T47D (cell line): ENCODE measurements at regions not wholly inside any gene's neighbourhood (a gene's known extent, or its start where the extent isn't known, plus 50 kb on each side); places are given as distances from the start of the nearest gene placed in this dataset.

Experiments used
- DNase-seq, 2 experiments: peaks; one replicate each; pipeline versions ENCODE4 v3.0.0 to v3.0.0-alpha.2; 2011 to 2012; ENCODE audit warnings: low read depth in 1 of 2, low spot score in 1 of 2
- JUND ChIP-seq: IDR thresholded peaks from 2 replicates; pipeline ENCODE4 v1.6.1; 2012; ENCODE audit warnings: low read depth
- in situ Hi-C: cut with HindIII; loops from 2 replicates; pipeline ENCODE4 v1.10.0; 2016; ENCODE audit warnings: low sequenced_read_pairs, low pct_unique_long_range_greater_than_20kb

- DNase-seq = no peak
- in situ Hi-C loops = no loop called here
- TF ChIP-seq JUND = no peak
Measured at GRCh38 chr17:83176623-83177583, 97.5 kb downstream of the METRNL start.

- in situ Hi-C loops = no loop called here
Measured at GRCh38 chr17:83177611-83178532, 98.5 kb downstream of the METRNL start.

GRCh38 chr17:83178533-83179304 is 99.3 kb downstream of the METRNL start:
- in situ Hi-C loops = no loop called here
- TF ChIP-seq JUND = no peak
- DNase-seq = no peak

More at GRCh38 chr17:83177611-83178532, 98.5 kb downstream of the METRNL start:
- TF ChIP-seq JUND = no peak
- DNase-seq = no peak

GRCh38 chr17:83179374-83179773 is 100.0 kb downstream of the METRNL start:
- in situ Hi-C loops = no loop called here
- DNase-seq = no peak
- TF ChIP-seq JUND = no peak

- DNase-seq = no peak
- TF ChIP-seq JUND = no peak
- in situ Hi-C loops = no loop called here
Measured at GRCh38 chr17:83179811-83180210, 100.4 kb downstream of the METRNL start.

GRCh38 chr17:83180264-83180995 is 101.0 kb downstream of the METRNL start:
- in situ Hi-C loops = no loop called here
- TF ChIP-seq JUND = no peak
- DNase-seq = peak in 1 of 2 experiments; percentile 60

GRCh38 chr17:83180996-83181481 is 101.6 kb downstream of the METRNL start:
- DNase-seq = peak in 1 of 2 experiments; percentile 57
- TF ChIP-seq JUND = no peak
- in situ Hi-C loops = no loop called here

- in situ Hi-C loops = no loop called here
- no peak for TF ChIP-seq JUND
- DNase-seq = no peak
Measured at GRCh38 chr17:83181991-83182619, 102.7 kb downstream of the METRNL start.

- no peak for DNase-seq
- no peak for TF ChIP-seq JUND
- in situ Hi-C loops = no loop called here
Measured at GRCh38 chr17:83182620-83183101, 103.3 kb downstream of the METRNL start.

GRCh38 chr17:83183145-83183948 is 103.9 kb downstream of the METRNL start:
- in situ Hi-C loops = no loop called here
- TF ChIP-seq JUND = no peak
- no peak for DNase-seq
